Fibroblast of lung (primary cell): ENCODE measurements at regions not wholly inside any gene's neighbourhood (a gene's known extent, or its start where the extent isn't known, plus 50 kb on each side); places are given as distances from the start of the nearest gene placed in this dataset.

Experiments
- DNase-seq, 2 donors: peaks; one replicate each; pipeline versions ENCODE4 v3.0.0 to v3.0.0-alpha.2; 2010; ENCODE audit warnings: low read depth in 2 of 2
- H2AFZ ChIP-seq: 2 replicates; pipeline ENCODE4 v1.5.1; 2012; ENCODE audit warnings: low read length, control low read depth, inconsistent platforms
- H3K27ac ChIP-seq: 2 replicates; pipeline ENCODE4 v1.5.1; 2011; ENCODE audit warnings: low read length, control low read depth; ENCODE audit not compliant: insufficient read depth
- H3K27me3 ChIP-seq: 2 replicates; pipeline ENCODE4 v1.5.1; 2011; ENCODE audit warnings: mild to moderate bottlenecking, low read length; ENCODE audit not compliant: control insufficient read depth, insufficient read depth
- H3K36me3 ChIP-seq: 2 replicates; pipeline ENCODE4 v1.5.1; 2011; ENCODE audit warnings: low read length; ENCODE audit not compliant: control insufficient read depth, insufficient read depth
- H3K4me1 ChIP-seq: 2 replicates; pipeline ENCODE4 v1.5.1; 2011; ENCODE audit warnings: low read length; ENCODE audit not compliant: control insufficient read depth, insufficient read depth; ENCODE audit errors: extremely low read depth
- H3K4me2 ChIP-seq: 2 replicates; pipeline ENCODE4 v1.5.1; 2011; ENCODE audit warnings: low read length, control low read depth; ENCODE audit not compliant: insufficient read depth; ENCODE audit errors: extremely low read depth
- H3K4me3 ChIP-seq, 4 experiments: fragments of 200-600 bp in 1 of 4; sonication (generic) in 1 of 4; replicated peaks in 1 of 4; 2 replicates each; pipeline ENCODE4 v1.5.1; 2011 to 2016; ENCODE audit warnings: low read length in 4 of 4, low read depth in 3 of 4, mild to moderate bottlenecking in 3 of 4, control low read depth in 2 of 4, inconsistent platforms in 1 of 4, mixed read lengths in 1 of 4; ENCODE audit not compliant: insufficient read depth in 1 of 4; ENCODE audit errors: control extremely low read depth in 1 of 4
- H3K79me2 ChIP-seq: 2 replicates; pipeline ENCODE4 v1.5.1; 2012; ENCODE audit warnings: mild to moderate bottlenecking, low read length, inconsistent platforms; ENCODE audit not compliant: control insufficient read depth, insufficient read depth
- H3K9ac ChIP-seq: 2 replicates; pipeline ENCODE4 v1.5.1; 2011; ENCODE audit warnings: mild to moderate bottlenecking, low read length, control low read depth; ENCODE audit not compliant: insufficient read depth
- H3K9me3 ChIP-seq: 2 replicates; pipeline ENCODE4 v1.5.1; 2012; ENCODE audit warnings: low read depth, low read length; ENCODE audit not compliant: control insufficient read depth, insufficient read depth
- H4K20me1 ChIP-seq: 2 replicates; pipeline ENCODE4 v1.5.1; 2011; ENCODE audit warnings: low read length; ENCODE audit not compliant: control insufficient read depth, insufficient read depth; ENCODE audit errors: extremely low read depth
- CTCF ChIP-seq, 2 donors: IDR thresholded peaks in 1 of 2; conservative IDR thresholded peaks in 1 of 2; 1 replicate in 1 of 2; 2 replicates in 1 of 2; pipeline ENCODE4 v1.5.1; 2011 to 2012; ENCODE audit warnings: low read length in 2 of 2, control low read depth in 1 of 2, inconsistent platforms in 1 of 2, low read depth in 1 of 2, mild to moderate bottlenecking in 1 of 2
- EZH2 ChIP-seq: IDR thresholded peaks from 2 replicates; pipeline ENCODE4 v1.5.1; 2012; ENCODE audit warnings: low read length, control low read depth, mild to moderate bottlenecking; ENCODE audit errors: missing control alignments

- Histone ChIP-seq H3K36me3 (no peaks in the 10 kb centered on the region), H3K27ac (no peak overlapping the region), H3K9me3 (no peaks in the 10 kb centered on the region), H3K4me1 (no peaks in the 10 kb centered on the region), H3K27me3 (no peaks in the 10 kb centered on the region), H3K4me3 (no peak overlapping the region), H4K20me1 (no peaks in the 10 kb centered on the region), H3K9ac (no peak overlapping the region), H3K4me2 (no peak overlapping the region), H3K79me2 (no peaks in the 10 kb centered on the region), H2AFZ (no peak overlapping the region)
- TF ChIP-seq EZH2 (no peak), CTCF (conservative IDR thresholded peaks at IDR 0.05 in 1 of 2, IDR thresholded peaks at IDR 0.05 in 1 of 2; ENCODE audit: low read depth in 1 of 2, low read length in 2 of 2) (no peak)
- no peak for DNase-seq
Observed at GRCh38 chr11:91913407-91913806, 311.2 kb upstream of the FAT3 start.

- Histone ChIP-seq H3K9me3 (no peaks in the 10 kb centered on the region), H3K4me1 (no peaks in the 10 kb centered on the region), H3K27me3 (no peaks in the 10 kb centered on the region), H3K36me3 (no peaks in the 10 kb centered on the region), H4K20me1 (no peaks in the 10 kb centered on the region), H3K27ac (no peak overlapping the region), H3K4me2 (no peak overlapping the region), H3K4me3 (no peak overlapping the region), H3K9ac (no peak overlapping the region), H2AFZ (no peak overlapping the region), H3K79me2 (no peaks in the 10 kb centered on the region)
- TF ChIP-seq CTCF (conservative IDR thresholded peaks at IDR 0.05 in 1 of 2, IDR thresholded peaks at IDR 0.05 in 1 of 2; ENCODE audit: low read depth in 1 of 2, low read length in 2 of 2) (no peak), EZH2 (no peak)
- DNase-seq, result no peak
Observed at GRCh38 chr11:91912322-91912721, 312.3 kb upstream of the FAT3 start.

GRCh38 chr11:91906871-91907624, 317.6 kb upstream of the FAT3 start:
- no peaks in the 10 kb centered on the region for H3K9me3 ChIP-seq
- no peaks in the 10 kb centered on the region for H3K79me2 ChIP-seq
- no peak overlapping the region for H3K4me2 ChIP-seq

More at GRCh38 chr11:91906871-91907624, 317.6 kb upstream of the FAT3 start:
- H3K4me3 ChIP-seq, result no peak overlapping the region
- no peaks in the 10 kb centered on the region for H4K20me1 ChIP-seq
- H3K27me3 ChIP-seq, result no peaks in the 10 kb centered on the region
- no peak overlapping the region for H2AFZ ChIP-seq
- no peaks in the 10 kb centered on the region for H3K4me1 ChIP-seq
- H3K36me3 ChIP-seq, result no peaks in the 10 kb centered on the region
- H3K27ac ChIP-seq, result no peak overlapping the region
- H3K9ac ChIP-seq, result no peak overlapping the region
- TF ChIP-seq EZH2, result no peak
- TF ChIP-seq CTCF (conservative IDR thresholded peaks at IDR 0.05 in 1 of 2, IDR thresholded peaks at IDR 0.05 in 1 of 2; ENCODE audit: low read depth in 1 of 2, low read length in 2 of 2), result no peak
- DNase-seq, result no peak
